Suprapubic skin (tissue), 4 donors: ENCODE measurements at regions not wholly inside any gene's neighbourhood (a gene's known extent, or its start where the extent isn't known, plus 50 kb on each side); places are given as distances from the start of the nearest gene placed in this dataset.

Experiments used
- DNase-seq, 2 donors: peaks; one replicate each; pipeline ENCODE4 v3.0.0-alpha.2; 2019; ENCODE audit warnings: low spot score in 2 of 2
- H3K27ac ChIP-seq: fragments of 200-600 bp; sonication (generic); one replicate; pipeline ENCODE4 v1.5.1; 2019
- H3K27me3 ChIP-seq: fragments of 200-600 bp; sonication (generic); one replicate; pipeline ENCODE4 v1.5.1; 2019
- H3K36me3 ChIP-seq: fragments of 200-600 bp; sonication (generic); one replicate; pipeline ENCODE4 v1.5.1; 2019
- H3K4me1 ChIP-seq: fragments of 200-600 bp; sonication (generic); one replicate; pipeline ENCODE4 v1.5.1; 2019
- H3K4me3 ChIP-seq: fragments of 200-600 bp; sonication (generic); one replicate; pipeline ENCODE4 v1.5.1; 2019; ENCODE audit warnings: mild to moderate bottlenecking
- H3K9me3 ChIP-seq: fragments of 200-600 bp; sonication (generic); one replicate; pipeline ENCODE4 v1.5.1; 2019
- EP300 ChIP-seq: sonication (generic); formaldehyde crosslinking; IDR thresholded peaks from one replicate; pipeline ENCODE4 v1.6.1; 2017; ENCODE audit warnings: antibody characterized with exemption
- POLR2A ChIP-seq, 2 donors: fragments of 450-650 bp; IDR thresholded peaks; one replicate each; pipeline ENCODE4 v1.6.1; 2017; ENCODE audit warnings: antibody characterized with exemption in 2 of 2, mild to moderate bottlenecking in 2 of 2, moderate library complexity in 2 of 2
- POLR2AphosphoS5 ChIP-seq, 3 donors: sonication (generic); formaldehyde crosslinking; IDR thresholded peaks; one replicate each; pipeline ENCODE4 v1.6.1; 2017; ENCODE audit warnings: antibody characterized with exemption in 3 of 3
- WGBS: methylation state at CpG from one replicate; pipeline ENCODE4 v1.1.5; 2018; 5-methylcytosine and 5-hydroxymethylcytosine counted together
- TF ChIP-seq, protein P1 (sequence below), 2 donors: fragments of 200-600 bp in 1 of 2; fragments of 450-650 bp in 1 of 2; sonication (generic) in 1 of 2; IDR thresholded peaks; one replicate each; pipeline ENCODE4 v1.5.1; 2016 to 2019; ENCODE audit warnings: antibody characterized with exemption in 2 of 2, mild to moderate bottlenecking in 1 of 2, moderate library complexity in 1 of 2

DNA sequence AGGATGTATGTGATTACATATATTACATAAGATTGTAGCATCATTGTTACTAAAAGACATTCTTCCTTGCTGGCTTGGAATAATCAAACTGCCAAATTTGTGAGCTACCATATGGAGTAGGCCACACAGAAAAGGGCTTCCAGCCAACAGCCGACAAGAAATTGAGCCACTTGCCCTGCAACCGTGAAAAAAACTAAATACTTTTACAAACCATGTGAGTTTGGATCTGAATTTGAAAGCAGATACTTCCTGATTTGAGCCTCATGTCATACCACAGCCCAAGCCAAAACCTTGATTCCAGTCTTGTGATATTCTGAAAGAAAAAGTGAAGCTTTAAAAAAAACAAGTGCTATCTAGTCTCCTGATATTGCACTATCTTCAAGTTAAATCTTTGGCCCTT, 55.6 kb upstream of the PRMT6 start:
- Histone ChIP-seq H3K9me3 (no peaks in the 10 kb centered on the region), H3K4me1 (no peaks in the 10 kb centered on the region), H3K27ac (no peak overlapping the region), H3K4me3 (no peak overlapping the region), H3K27me3 (no peaks in the 10 kb centered on the region), H3K36me3 (no peaks in the 10 kb centered on the region)
- no peak for TF ChIP-seq POLR2AphosphoS5 (IDR thresholded peaks at IDR 0.05)
- TF ChIP-seq, protein P1, sequence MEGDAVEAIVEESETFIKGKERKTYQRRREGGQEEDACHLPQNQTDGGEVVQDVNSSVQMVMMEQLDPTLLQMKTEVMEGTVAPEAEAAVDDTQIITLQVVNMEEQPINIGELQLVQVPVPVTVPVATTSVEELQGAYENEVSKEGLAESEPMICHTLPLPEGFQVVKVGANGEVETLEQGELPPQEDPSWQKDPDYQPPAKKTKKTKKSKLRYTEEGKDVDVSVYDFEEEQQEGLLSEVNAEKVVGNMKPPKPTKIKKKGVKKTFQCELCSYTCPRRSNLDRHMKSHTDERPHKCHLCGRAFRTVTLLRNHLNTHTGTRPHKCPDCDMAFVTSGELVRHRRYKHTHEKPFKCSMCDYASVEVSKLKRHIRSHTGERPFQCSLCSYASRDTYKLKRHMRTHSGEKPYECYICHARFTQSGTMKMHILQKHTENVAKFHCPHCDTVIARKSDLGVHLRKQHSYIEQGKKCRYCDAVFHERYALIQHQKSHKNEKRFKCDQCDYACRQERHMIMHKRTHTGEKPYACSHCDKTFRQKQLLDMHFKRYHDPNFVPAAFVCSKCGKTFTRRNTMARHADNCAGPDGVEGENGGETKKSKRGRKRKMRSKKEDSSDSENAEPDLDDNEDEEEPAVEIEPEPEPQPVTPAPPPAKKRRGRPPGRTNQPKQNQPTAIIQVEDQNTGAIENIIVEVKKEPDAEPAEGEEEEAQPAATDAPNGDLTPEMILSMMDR (IDR thresholded peaks at IDR 0.05): no peak
- DNase-seq: no peak
- WGBS: 4% methylated on average over 2 of the region's 2 CpGs

DNA sequence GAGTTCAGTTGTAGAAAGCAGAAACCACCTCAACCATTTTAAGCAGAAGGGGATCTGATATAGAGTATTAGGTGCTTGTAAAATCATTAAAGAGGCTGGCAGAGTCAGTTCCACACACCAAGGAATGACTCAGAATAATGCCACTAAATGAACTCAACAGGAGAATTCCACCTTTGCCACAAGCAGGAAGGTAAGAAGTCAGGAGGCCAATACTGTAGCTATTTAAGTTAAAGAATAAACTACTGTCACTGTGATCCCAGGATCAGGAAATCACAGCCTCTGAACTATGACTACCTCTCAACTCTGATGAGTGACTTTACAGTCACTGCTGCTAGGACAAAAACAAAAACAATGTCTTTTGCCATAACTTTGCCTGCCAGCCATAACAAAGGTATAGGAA, 52.5 kb upstream of the PRMT6 start:
- no peaks in the 10 kb centered on the region for H3K27me3 ChIP-seq
- no peaks in the 10 kb centered on the region for H3K36me3 ChIP-seq
- TF ChIP-seq POLR2AphosphoS5 (IDR thresholded peaks at IDR 0.05): no peak
- TF ChIP-seq POLR2A (IDR thresholded peaks at IDR 0.05): no peak
- TF ChIP-seq, protein P1 (IDR thresholded peaks at IDR 0.05): no peak
- TF ChIP-seq EP300: no peak
- no peak overlapping the region for H3K27ac ChIP-seq
- no peaks in the 10 kb centered on the region for H3K9me3 ChIP-seq
- DNase-seq: no peak
- no peak overlapping the region for H3K4me3 ChIP-seq
- H3K4me1 ChIP-seq: no peaks in the 10 kb centered on the region

DNA sequence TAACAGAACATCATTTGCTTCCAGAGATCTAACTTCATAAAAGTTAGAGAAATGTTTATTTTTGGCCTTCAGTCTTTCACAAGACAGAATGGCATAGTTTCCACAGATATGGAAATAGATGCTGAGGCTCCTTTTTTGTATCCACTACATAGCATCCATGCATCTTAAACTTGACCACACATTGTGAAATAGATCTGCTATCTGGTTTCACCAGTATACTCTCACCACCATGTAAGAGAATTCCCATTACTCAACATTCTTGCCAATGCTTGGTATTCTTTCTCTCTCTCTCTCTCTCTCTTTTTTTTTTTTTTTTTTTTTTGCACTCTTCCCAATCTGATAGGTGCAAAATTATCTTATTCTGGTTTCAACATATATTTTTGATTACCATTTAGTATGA, 52.1 kb upstream of the PRMT6 start:
- no peak overlapping the region for H3K27ac ChIP-seq
- H3K4me1 ChIP-seq: no peaks in the 10 kb centered on the region
- no peak overlapping the region for H3K4me3 ChIP-seq
- no peaks in the 10 kb centered on the region for H3K27me3 ChIP-seq
- DNase-seq: no peak
- no peaks in the 10 kb centered on the region for H3K36me3 ChIP-seq
- TF ChIP-seq POLR2AphosphoS5 (IDR thresholded peaks at IDR 0.05) (no peak), EP300 (no peak), POLR2A (IDR thresholded peaks at IDR 0.05) (no peak)
- TF ChIP-seq, protein P1 (IDR thresholded peaks at IDR 0.05): no peak
- H3K9me3 ChIP-seq: no peaks in the 10 kb centered on the region
